ENCODE measurements at regions not wholly inside any gene's neighbourhood (a gene's known extent, or its start where the extent isn't known, plus 50 kb on each side); places are given as distances from the start of the nearest gene placed in this dataset.

DNA sequence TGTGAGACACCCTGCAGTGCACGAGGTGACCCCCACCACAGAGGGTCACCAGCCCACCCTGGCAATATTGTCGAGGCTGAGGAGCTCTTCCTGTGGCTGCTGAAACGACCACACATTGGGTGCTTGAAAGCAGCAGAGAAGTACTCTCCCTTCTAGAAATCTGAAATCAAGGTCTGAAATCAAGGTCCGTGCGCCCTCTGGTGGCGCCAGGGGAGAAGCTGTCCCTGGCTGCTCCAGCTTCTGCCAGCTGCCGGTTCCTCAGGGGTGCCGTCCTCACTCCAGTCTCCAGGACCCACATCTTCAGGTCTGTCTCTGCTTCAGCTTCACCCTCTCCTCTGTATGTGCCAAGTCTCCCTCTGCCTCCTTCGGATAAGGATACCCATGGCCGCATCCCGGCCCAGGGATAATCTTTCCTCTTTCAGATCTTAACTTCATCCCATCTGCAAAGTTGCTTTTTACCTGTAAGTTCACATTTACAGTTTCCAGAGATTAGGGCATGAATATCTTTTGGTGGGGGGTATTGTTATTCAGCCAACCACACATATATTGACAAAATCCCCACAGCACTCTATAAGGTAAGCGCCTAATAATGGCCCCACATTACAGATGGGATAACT, 108.3 kb upstream of the PHACTR3 start:
- peak; percentile 41 for DNase-seq (ENCODE audit: low read depth)

DNA sequence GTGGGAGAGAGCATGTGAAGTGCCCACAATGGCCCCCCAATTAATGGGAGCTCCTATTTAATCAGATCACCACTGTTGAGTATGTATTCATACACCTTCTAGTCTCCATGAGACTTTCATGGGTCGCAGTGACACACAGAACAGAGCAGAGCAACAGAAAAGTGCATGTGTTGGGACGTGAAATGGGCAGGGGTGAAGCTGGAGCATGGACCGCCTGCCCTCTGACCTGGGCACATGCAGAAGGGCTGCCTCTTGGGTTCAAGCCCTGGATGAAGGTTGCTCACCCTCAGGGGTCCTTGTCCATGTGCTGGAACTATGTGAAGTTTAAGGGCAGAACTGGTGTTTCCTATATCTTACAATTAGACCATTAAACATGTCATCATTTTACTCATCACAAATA, 106.0 kb upstream of the PHACTR3 start:
- no peak for DNase-seq (ENCODE audit: low read depth)

DNA sequence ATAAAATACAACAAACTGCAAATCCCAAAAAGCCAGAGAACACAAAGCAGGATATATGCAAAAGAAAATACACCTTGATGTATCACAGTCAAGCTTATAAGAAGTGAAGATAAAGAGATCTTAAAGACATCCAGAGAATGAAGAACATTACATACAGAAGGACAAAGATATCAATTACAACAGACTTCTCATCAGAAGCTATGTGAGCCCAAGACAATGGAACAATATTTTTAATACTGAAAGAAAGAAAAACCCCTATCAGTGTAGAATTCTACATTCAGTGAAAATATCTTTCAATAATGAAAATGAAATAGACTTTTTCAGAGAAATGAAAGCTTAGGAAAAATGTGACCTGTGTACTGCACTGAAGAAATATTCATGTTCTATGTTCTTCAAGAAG, 104.5 kb upstream of the PHACTR3 start:
- no peak for DNase-seq (ENCODE audit: low read depth)

DNA sequence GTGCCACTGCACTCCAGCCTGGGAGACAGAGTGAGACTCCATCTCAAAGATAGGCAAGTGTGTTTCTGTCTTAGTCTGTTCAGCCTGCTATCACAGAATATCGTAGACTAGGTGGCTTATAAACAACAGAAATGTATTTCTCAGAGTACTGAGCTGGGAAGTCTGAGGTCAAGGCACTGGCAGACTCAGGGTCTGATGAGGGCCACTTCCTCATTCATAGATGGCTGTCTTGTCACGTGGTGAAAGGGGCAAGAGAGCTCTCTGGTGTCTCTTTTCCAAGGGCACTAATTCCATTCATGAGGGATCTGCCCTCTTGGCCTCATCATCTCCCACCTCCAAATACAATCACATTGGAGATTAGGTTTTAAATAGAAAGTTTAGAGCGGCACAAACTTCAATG, 95.6 kb upstream of the PHACTR3 start:
- DNase-seq (ENCODE audit: low read depth) = no peak

DNA sequence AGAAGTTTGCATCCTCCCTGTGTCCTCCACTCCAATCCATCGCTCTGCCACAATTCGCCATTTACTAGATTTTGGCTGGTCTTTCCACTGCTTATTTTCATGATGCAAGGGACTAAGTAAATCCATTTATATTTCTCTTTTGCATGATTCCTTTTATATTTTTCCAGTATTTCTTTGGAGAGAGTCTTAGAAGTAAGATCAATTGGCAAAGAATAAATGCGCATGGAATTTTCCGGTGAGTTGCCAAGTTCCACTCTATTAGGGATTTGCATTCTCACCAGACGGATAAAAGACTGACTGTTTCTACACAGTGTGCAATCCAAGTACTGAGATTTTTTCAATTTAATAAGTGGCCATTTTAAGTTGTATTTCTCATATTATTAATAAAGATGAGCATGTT, 91.7 kb upstream of the PHACTR3 start:
- no peak for DNase-seq (ENCODE audit: low read depth)

DNA sequence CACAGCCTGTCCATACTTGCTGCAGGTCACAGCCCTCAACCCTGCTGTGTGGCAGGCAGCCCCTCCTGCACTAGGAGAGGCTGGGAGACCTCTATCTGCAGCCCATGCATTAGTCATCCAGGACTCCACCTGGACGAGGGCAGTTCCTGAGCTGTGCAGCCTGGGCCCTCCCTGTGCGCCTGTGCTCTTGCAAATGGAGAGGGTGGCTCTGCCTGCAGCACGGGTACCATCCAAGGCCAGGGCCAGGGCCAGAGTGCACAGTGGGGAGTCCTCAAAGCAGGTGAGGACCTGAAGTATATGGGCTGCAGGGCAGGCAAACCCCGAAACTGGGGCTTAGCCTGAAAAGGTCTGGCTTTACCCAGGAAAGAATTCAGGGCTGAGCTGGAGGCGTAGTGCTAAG, 89.8 kb upstream of the PHACTR3 start:
- DNase-seq (ENCODE audit: low read depth) = no peak

DNA sequence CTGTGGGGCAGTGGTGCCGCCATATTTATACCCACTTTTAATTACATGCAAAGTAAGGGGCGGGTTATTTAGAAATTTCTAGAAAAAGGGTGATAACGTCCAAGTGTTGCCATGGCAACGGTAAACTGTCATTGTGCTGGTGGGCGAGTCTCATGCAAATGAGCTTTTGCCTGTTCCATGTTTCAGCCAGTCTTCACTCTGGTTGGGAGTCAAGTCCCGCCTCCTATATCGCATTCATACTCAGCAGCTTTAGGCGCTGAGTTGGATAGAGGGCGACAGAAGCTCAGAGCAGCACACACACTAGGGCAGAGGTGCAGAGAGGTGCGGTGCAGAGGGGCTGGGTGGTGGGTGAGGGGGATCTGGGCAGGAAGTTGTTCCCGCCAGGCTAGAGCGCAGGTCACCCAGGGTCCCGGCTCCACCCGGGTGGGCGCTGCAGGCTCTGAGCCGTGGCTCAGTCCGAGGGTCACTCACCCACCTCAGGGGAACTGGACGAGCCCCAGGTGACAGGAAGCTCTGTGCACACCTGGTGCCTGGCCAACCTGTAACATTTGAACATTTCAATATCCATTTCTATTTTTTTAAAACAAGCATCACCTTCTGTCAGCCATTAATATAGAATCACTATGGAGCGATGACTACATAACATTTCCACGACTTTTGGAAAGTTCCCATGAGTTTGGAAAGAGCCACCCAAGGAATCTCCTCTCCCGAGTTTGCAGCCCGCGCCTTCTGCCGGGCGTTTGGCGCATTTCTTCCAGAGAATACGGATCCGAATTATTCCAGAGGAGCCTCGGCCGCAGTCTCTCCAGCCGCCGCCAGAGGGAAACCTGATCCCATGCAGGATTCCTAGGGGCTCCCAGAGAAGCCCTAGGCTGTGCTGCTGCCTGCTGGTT, 89.1 kb upstream of the PHACTR3 start:
- no peak for DNase-seq (ENCODE audit: low read depth)

DNA sequence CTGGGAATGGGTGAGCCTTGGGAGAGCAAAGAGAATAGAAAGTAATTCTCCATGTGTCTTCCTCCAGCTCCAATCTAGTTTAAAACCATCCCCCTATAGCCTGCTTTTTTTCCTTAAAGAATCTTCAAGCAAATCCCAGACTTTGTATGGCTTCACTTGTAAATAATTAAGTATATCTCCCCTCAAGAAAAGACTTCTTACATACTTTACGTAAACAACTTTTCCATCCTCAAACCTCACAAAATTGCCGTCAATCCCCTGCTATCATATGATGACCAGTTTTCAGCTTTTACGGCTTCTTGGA, 88.5 kb upstream of the PHACTR3 start:
- no peak for DNase-seq (ENCODE audit: low read depth)

DNA sequence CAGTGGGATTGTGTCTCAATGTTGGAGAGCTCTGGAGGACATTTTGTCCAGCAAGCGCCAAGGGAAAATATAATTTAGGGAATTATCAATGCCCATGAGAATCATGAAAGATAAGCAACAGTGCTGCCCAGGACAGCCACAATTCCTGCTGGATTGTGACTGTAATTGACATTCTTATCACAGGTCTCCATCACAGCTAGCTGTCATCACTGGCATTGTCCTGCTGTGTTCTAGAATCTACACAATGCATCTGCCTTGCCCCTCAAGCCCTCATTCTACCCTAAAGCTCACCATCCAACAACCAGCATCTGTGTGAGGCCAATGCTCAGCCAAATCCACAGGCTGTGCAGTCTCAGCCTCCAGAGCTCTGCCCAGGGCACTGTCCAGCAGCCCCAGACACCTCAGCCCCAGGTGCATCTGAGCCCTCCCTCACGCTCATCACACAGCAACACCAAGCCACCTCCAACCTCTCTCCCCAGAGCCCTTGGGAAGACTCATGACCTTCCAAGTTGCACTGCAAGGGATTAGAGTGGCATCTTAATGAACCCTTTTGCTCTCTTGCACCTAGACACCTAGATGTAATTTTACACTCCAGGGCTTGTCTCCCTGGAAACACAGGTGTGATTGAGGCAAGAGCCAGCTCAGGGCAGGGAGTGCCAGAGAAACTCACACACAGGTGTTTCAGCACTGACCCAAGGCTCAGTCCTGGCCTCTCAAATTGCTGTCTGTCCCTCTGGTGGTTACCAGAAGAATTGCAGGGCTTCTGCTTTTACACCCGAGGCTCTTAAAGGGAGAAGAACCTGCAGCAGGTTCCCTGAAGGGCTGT, 85.2 kb upstream of the PHACTR3 start:
- no peak for DNase-seq (ENCODE audit: low read depth)

DNA sequence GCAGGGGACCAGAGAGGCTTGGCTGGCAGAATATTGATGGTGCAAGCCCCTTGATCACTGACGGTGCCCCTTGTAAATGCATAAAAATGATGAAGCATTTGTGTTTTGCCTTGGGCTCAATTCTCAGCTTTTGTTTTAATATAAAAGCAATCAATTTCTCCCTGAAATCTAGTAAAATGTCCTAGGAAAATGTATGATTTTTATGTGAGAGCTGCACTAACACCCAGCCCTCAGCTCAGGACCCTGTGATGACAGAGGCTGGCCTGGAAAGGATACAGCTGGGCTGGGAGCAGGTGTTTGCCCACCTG, 84.7 kb upstream of the PHACTR3 start:
- DNase-seq (ENCODE audit: low read depth) = no peak

DNA sequence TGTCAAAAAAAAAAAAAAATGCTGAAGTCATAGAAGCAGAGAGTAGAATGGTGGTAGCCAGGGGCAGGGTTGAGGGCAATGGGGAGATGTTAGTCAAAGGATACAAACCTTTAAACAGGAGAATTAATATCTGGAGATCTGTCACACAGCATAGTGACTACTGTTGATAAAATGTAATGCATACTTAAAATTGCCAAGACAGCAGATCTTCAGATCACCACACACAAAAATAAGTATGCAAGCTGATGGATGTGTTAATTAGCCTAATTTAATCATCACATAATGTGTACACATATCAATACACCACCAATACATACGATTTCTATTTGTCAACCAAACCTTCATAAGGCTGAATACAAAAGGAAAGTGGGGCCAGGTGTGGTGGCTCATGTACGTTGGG, 83.5 kb upstream of the PHACTR3 start:
- DNase-seq (ENCODE audit: low read depth) = no peak

DNA sequence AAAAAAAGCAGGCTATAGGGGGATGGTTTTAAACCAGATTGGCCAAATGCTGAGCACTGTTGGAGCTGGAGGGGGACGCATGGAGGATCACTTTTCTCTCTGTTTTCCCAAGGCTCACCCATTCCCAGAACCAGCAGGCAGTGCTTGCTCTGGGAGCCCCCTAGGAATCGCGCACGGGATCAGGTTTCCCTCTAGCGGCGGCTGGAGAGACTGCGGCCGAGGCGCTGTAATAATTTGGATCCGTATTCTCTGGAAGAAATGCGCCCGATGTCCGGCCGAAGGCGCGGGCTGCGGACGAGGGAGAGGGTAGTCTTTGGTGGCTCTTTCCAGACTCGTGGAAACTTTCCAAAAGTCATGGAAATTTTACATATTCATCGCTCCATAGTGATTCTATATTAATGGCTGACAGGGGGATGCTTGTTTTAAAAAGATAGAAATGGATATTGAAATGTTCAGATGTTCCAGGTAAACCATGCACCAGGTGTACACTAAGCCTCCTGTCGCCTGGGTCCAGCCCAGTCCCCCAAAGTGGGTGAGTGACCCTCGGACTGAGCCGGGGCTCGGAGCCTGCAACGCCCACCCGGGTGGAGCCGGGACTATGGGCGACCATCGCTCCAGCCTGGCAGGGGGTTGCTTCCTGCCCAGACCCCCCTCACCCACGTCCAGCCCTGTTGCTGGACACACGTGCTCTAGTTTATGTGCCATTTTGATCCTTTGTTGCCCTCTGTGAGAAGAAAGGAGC, 78.7 kb upstream of the PHACTR3 start:
- DNase-seq (ENCODE audit: low read depth) = no peak

DNA sequence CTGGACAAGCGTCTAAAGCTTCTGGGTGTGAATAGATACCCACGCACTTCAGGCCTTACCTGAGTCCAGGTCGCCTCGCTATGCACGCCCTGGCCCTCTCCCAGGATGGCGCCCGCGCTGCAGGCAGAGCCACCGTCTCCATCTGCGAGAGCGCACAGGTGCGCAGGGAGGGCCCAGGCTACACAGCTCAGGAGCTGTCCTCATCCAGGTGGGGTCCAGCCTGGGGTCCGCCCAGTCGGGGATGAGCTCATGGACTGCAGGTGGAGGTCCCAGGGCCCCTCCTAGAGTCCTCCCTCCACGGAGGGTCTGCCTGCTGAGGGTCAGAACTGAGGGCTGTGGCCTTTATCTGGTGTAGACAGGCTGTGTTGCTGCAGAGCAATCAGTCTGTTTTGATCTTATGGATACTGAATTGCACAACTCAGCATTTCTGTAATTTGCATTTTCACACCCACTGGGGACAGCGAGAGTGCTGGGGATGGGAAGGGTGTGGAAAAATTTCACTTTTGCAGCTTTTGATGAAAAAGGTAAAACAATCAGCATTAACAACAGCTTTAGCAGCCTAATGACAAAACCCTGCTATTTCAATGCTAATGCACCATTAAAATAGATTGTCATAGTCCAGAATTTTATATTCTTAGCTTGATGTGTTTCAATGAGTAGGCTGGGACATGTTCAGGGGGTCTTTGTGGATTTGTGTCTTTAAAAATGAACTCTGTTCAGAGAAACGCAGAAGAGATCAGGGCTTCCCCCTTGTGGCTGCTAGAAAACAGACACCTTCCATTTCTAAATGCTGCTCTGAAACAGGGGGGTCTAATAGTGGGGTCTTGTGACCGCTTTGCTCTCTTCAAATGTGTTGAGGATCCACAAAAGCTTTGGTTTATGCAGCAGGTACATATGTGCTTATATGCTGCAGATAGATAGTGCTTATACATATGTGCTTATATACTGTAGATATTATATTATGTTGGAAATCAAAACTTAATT, 77.8 kb upstream of the PHACTR3 start:
- no peak for DNase-seq (ENCODE audit: low read depth)

DNA sequence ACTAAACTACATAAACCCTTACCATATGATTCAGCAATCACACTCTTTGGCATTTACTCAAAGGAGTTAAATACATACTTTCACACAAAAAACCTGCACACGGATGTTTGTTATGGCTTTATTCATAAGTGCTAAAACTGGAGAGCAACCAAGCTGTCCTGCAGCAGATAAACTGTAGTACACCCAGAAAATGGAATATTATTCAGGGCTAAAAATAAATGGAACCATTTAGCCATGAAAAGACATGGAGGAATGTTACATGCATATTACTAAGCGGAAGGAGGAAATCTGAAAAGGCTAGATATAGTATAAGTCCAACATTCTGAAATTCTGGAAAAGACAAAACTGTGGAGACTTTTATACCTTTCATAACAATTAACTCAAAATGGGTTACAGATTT, 73.6 kb upstream of the PHACTR3 start:
- no peak for DNase-seq (ENCODE audit: low read depth)

DNA sequence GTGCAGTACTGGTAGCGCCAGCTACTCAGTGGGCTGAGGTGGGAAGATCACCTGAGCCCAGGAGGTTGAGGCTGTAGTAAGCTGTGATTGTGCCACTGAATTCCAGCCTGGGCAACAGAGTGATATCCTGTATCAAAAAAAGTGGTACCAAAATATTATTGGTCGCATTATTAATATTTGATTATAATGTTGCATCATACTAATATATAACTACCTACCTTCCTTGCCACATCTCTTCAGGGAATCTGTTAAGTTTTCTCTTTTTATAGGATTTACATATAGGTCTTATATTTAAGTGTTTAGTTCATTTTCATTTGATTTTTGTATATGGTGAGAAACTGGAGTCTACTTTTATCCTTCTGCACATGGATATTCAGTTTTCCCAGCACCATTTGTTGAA, 66.3 kb upstream of the PHACTR3 start:
- DNase-seq (ENCODE audit: low read depth) = no peak

DNA sequence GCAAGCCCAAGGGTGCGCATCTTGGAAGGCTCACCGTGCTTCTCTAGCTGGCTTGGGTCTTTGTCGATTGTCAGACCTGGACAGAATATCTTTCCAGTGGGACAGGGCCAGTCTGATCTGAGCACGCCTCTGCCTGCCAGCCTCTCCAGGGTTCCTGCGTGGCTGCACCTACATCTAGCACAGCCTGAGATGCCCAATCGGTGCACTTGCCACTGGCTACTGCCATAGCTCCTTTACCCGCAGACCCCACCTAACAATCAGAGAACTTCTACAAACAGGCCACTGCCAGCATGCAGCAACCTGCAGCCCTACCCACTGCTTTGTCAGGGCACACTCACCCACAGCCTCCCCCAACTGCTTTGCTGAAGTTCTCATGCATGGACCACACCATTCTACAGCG, 56.7 kb upstream of the PHACTR3 start:
- no peak for DNase-seq (ENCODE audit: low read depth)

All from activated T-helper 9 cell treated with anti-CD3 and anti-CD28 coated beads, Interleukin-2, amount 50 U/mL, for 16 hours (primary cell).